ENCODE measurements at regions not wholly inside any gene's neighbourhood (a gene's known extent, or its start where the extent isn't known, plus 50 kb on each side); places are given as distances from the start of the nearest gene placed in this dataset.

GRCh38 chr17:33986566-33986965 is 268.5 kb upstream of the CCL2 start:
- peaks cover 4% of the 10 kb centered on the region for H3K9me3 Mint-ChIP-seq

DNA sequence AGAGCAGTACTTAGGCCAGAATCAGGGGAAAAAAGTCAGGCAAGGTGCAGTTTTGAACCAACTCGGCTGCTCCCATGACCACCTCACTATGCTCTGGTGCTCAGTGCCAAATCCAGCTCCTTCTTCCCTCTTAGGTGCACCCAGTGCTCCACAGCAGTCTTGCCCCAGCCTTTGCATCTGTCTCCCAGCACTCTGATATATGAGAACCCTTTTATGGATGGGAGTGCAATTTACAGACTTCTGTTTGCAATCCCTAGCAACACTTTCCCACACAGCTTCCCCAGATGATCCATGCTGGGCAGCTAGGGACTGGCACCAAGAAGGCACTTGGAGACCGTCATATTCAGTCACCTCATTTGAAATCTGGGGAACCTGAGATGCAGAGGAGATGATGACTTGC is 267.9 kb upstream of the CCL2 start:
- no peak overlapping the region for H3K27ac Mint-ChIP-seq
- H3K36me3 Mint-ChIP-seq = no peaks in the 10 kb centered on the region
- H3K27me3 Mint-ChIP-seq (ENCODE audit: low read depth) = peaks cover 14% of the 10 kb centered on the region
- no peaks in the 10 kb centered on the region for H3K4me1 Mint-ChIP-seq
- no peak for DNase-seq (ENCODE audit: low spot score in 2 of 2, unreplicated experiment in 2 of 2)
- no peak overlapping the region for H3K4me3 Mint-ChIP-seq
- TF ChIP-seq CTCF (IDR thresholded peaks at IDR 0.05; ENCODE audit: unreplicated experiment) = no peak
- peaks cover 4% of the 10 kb centered on the region for H3K9me3 Mint-ChIP-seq

More at GRCh38 chr17:33986566-33986965, 268.5 kb upstream of the CCL2 start:
- Mint-ChIP-seq H3K27ac (no peak overlapping the region), H3K36me3 (no peaks in the 10 kb centered on the region), H3K27me3 (ENCODE audit: low read depth) (peaks cover 14% of the 10 kb centered on the region), H3K4me3 (no peak overlapping the region), H3K4me1 (no peaks in the 10 kb centered on the region)
- no peak for DNase-seq (ENCODE audit: low spot score in 2 of 2, unreplicated experiment in 2 of 2)
- no peak for TF ChIP-seq CTCF (IDR thresholded peaks at IDR 0.05; ENCODE audit: unreplicated experiment)

DNA sequence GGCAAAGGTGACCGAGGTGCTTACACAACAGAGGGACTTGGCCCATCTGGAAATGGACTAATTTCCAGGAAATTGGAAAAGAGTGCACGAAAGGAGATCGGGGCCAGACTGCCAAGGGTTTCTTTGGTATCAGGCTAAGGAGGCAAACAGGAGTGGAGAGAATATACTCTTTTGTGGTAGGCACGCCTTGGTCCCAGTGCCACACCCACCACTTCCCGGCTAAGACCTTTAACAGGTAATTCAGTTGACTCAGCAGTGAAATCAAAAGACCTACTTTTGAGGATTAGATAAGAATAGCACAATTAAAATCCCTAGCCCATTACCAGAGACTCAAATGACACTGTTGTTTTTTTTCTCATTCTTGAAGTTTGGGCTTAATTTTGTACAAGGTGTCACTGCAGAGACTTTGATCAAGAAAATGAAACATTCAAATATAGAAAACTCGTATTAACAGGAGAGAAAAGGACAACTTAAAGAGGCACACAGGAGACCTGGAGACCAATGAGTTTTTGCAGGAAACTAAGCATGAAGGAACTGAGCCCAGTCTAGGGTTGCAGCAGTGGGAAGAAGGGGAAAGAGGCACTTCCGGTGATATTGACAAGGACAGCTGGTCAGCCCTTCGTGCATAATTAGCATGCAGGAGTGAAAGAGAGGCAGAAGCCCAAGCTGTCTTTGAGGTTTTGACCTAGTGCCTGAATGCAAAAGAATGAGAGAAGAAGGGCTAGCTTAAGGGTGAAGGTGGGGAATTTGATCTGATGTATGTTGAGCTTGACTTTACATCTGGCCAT is 265.5 kb upstream of the CCL2 start:
- Mint-ChIP-seq H3K4me1 (no peaks in the 10 kb centered on the region), H3K4me3 (no peak overlapping the region), H3K27me3 (ENCODE audit: low read depth) (peaks cover 18% of the 10 kb centered on the region), H3K27ac (no peak overlapping the region), H3K36me3 (no peaks in the 10 kb centered on the region), H3K9me3 (peaks cover 4% of the 10 kb centered on the region)
- no peak for DNase-seq (ENCODE audit: low spot score in 2 of 2, unreplicated experiment in 2 of 2)
- no peak for TF ChIP-seq CTCF (IDR thresholded peaks at IDR 0.05; ENCODE audit: unreplicated experiment)

- no peaks in the 10 kb centered on the region for H3K4me1 Mint-ChIP-seq
- H3K27ac Mint-ChIP-seq = no peak overlapping the region
- no peak for TF ChIP-seq CTCF (IDR thresholded peaks at IDR 0.05; ENCODE audit: unreplicated experiment)
- H3K9me3 Mint-ChIP-seq = peaks cover 7% of the 10 kb centered on the region
- no peak for DNase-seq (ENCODE audit: low spot score in 2 of 2, unreplicated experiment in 2 of 2)
- peaks cover 18% of the 10 kb centered on the region for H3K27me3 Mint-ChIP-seq (ENCODE audit: low read depth)
- no peak overlapping the region for H3K4me3 Mint-ChIP-seq
- H3K36me3 Mint-ChIP-seq = no peaks in the 10 kb centered on the region
Measured at GRCh38 chr17:33990943-33991706, 264.0 kb upstream of the CCL2 start.

DNA sequence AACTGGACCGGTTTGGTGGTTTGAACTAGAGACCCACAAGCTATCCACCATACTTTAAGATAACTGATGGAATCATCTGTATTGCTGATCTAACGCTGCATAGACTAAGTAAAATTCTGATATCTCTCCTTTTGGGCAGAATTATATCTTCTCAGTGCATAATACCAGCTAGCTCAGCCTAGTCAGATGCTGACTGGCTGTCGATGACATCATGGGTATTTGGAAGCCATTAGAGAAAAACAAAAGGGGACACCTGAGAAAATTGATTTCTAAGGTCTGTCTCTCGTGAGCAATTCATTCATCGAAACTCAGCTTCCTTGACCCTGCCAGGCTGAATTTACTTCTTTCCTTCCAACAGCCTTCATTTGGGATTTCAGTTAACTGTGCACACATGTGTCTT is 263.0 kb upstream of the CCL2 start:
- no peak for DNase-seq (ENCODE audit: low spot score in 2 of 2, unreplicated experiment in 2 of 2)
- peaks cover 18% of the 10 kb centered on the region for H3K27me3 Mint-ChIP-seq (ENCODE audit: low read depth)
- no peak overlapping the region for H3K4me3 Mint-ChIP-seq
- TF ChIP-seq CTCF (IDR thresholded peaks at IDR 0.05; ENCODE audit: unreplicated experiment) = no peak
- H3K36me3 Mint-ChIP-seq = no peaks in the 10 kb centered on the region
- H3K27ac Mint-ChIP-seq = no peak overlapping the region
- no peaks in the 10 kb centered on the region for H3K4me1 Mint-ChIP-seq
- H3K9me3 Mint-ChIP-seq = peaks cover 13% of the 10 kb centered on the region

Measured in mesothelial cell of epicardium (in vitro differentiated cells).